Caco-2 (cell line): ENCODE measurements at regions not wholly inside any gene's neighbourhood (a gene's known extent, or its start where the extent isn't known, plus 50 kb on each side); places are given as distances from the start of the nearest gene placed in this dataset.

Source experiments
- BruUV-seq: library from RNA; stranded (reverse); fragments of 400-500 nt; replicated peaks from 2 replicates; lab custom pipeline; 2021; lab: Mats Ljungman, UMichigan
- CTCF ChIA-PET: fragments of 300-600 bp; sonication (Branson Sonifier 250); formaldehyde crosslinking; loops from one replicate; lab custom pipeline; 2022; ENCODE audit warnings: antibody characterized with exemption; lab: Charles Lee
- POLR2A ChIA-PET: fragments of 300-600 bp; sonication (Branson Sonifier 250); formaldehyde crosslinking; loops from one replicate; lab custom pipeline; 2022; ENCODE audit warnings: antibody characterized with exemption; lab: Charles Lee
- DNase-seq, 2 experiments: peaks; one replicate each; pipeline versions ENCODE4 v3.0.0 to v3.0.0-alpha.2; 2020 to 2022
- H3K27me3 ChIP-seq: replicated peaks from 2 replicates; pipeline ENCODE4 v1.6.0; 2011; ENCODE audit warnings: low read length; ENCODE audit not compliant: control insufficient read depth, insufficient read depth
- H3K36me3 ChIP-seq: 2 replicates; pipeline ENCODE4 v1.5.1; 2011; ENCODE audit warnings: low read length; ENCODE audit not compliant: control insufficient read depth, insufficient read depth
- H3K4me1 ChIP-seq: fragments of 250-450 bp; sonication (Bioruptor Pico); 2 replicates; pipeline ENCODE4 v1.5.1; 2020; ENCODE audit warnings: mild to moderate bottlenecking
- H3K4me3 ChIP-seq: 2 replicates; pipeline ENCODE4 v1.5.1; 2011; ENCODE audit warnings: low read depth, mild to moderate bottlenecking, control low read depth, low read length
- H3K9me3 ChIP-seq: fragments of 250-450 bp; sonication (Bioruptor Pico); 2 replicates; pipeline ENCODE4 v1.5.1; 2020; ENCODE audit warnings: mild to moderate bottlenecking, moderate library complexity
- H3K27ac Mint-ChIP-seq: one replicate; pipeline ENCODE4 v1.8.0; 2022; ENCODE audit warnings: mixed read lengths; ENCODE audit not compliant: unreplicated experiment
- H3K27me3 Mint-ChIP-seq: one replicate; pipeline ENCODE4 v1.8.0; 2022; ENCODE audit warnings: mixed read lengths; ENCODE audit not compliant: insufficient read depth, unreplicated experiment
- H3K36me3 Mint-ChIP-seq: one replicate; pipeline ENCODE4 v1.8.0; 2022; ENCODE audit warnings: mild to moderate bottlenecking, mixed read lengths; ENCODE audit not compliant: insufficient read depth, unreplicated experiment
- H3K4me1 Mint-ChIP-seq: one replicate; pipeline ENCODE4 v1.8.0; 2022; ENCODE audit warnings: low read depth, mixed read lengths; ENCODE audit not compliant: unreplicated experiment
- H3K4me3 Mint-ChIP-seq: one replicate; pipeline ENCODE4 v1.8.0; 2022; ENCODE audit warnings: mild to moderate bottlenecking, moderate library complexity, mixed read lengths; ENCODE audit not compliant: unreplicated experiment
- H3K9me3 Mint-ChIP-seq: one replicate; pipeline ENCODE4 v1.8.0; 2022; ENCODE audit warnings: mixed read lengths; ENCODE audit not compliant: unreplicated experiment
- intact Hi-C: fragments of 100-400 bp; cut with micrococcal nuclease; formaldehyde crosslinking; loops from one replicate; pipeline ENCODE4 v1.10.0; 2022; ENCODE audit not compliant: unreplicated experiment
- TF ChIP-seq, protein P1 (sequence below), 2 experiments: fragments of 200-600 bp in 1 of 2; IDR thresholded peaks; 1 replicate in 1 of 2; 2 replicates in 1 of 2; pipeline versions ENCODE4 v1.5.1 to v1.8.0; 2011 to 2022; ENCODE audit warnings: antibody characterized with exemption in 1 of 2, control low read depth in 1 of 2, inconsistent platforms in 1 of 2, low read depth in 1 of 2, low read length in 1 of 2, mild to moderate bottlenecking in 1 of 2, moderate library complexity in 1 of 2; ENCODE audit not compliant: insufficient read depth in 1 of 2, severe bottlenecking in 1 of 2, unreplicated experiment in 1 of 2

DNA sequence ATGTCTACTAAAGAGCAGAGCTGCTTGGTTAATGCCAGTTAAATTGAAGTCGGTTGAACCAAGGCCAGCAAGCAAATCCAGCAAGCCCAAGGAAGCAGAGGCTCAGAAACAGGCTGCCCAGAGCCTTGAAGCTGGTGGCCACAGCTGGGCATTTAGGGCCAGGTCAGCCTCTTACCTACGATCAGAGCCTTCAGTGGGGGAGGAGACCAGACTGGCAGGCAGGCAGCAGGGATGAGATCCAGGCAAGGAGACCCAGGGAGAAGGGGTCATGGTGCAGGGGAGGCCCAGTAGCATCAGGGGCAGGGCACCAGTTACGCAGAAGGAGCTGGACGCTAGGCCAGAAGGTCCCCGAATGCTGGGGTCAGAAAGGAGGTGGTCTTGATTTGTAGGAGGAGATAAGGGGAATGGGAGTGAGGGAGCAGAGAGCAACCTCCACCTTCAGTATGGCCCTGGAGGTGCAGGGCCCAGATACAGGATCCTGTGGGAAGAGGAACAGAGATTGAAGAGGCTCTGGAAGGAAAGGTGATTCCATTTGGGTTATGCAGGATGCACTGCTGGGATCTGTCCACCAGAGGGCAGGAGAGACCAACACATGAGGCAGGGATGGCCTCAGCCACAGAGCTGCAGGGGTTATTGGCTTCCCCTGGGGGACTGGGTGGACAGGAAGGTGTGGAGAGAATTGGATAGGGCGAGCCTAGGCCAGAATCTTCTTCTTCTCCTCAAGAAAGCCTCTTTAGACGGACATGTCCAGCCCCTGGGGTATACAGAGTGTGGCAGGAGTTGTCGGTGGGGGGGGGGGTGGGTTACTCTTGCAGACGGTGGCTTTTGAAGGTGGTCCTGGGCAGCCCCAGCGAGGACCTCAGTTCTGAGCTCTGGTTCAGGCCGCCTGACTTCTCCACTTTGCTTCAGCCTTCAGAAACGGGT is 132.6 kb upstream of the PODXL start:
- no peaks in the 10 kb centered on the region for H3K4me1 Mint-ChIP-seq
- no peak overlapping the region for H3K27ac Mint-ChIP-seq
- no peaks in the 10 kb centered on the region for H3K27me3 ChIP-seq
- H3K9me3 Mint-ChIP-seq: no peaks in the 10 kb centered on the region
- H3K4me3 Mint-ChIP-seq: no peak overlapping the region
- no peaks in the 10 kb centered on the region for H3K36me3 ChIP-seq
- TF ChIP-seq, protein P1, sequence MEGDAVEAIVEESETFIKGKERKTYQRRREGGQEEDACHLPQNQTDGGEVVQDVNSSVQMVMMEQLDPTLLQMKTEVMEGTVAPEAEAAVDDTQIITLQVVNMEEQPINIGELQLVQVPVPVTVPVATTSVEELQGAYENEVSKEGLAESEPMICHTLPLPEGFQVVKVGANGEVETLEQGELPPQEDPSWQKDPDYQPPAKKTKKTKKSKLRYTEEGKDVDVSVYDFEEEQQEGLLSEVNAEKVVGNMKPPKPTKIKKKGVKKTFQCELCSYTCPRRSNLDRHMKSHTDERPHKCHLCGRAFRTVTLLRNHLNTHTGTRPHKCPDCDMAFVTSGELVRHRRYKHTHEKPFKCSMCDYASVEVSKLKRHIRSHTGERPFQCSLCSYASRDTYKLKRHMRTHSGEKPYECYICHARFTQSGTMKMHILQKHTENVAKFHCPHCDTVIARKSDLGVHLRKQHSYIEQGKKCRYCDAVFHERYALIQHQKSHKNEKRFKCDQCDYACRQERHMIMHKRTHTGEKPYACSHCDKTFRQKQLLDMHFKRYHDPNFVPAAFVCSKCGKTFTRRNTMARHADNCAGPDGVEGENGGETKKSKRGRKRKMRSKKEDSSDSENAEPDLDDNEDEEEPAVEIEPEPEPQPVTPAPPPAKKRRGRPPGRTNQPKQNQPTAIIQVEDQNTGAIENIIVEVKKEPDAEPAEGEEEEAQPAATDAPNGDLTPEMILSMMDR (IDR thresholded peaks at IDR 0.05; ENCODE audit: insufficient read depth in 1 of 2, low read depth in 1 of 2, low read length in 1 of 2, severe bottlenecking in 1 of 2, unreplicated experiment in 1 of 2): peak; percentile 95 to 97
- no peaks in the 10 kb centered on the region for H3K27me3 Mint-ChIP-seq
- ChIA-PET CTCF (interaction anchor here (0.5 to 2.0 kb wide), 17 partner anchors 11 to 596 kb away, joined by 3 to 22 read pairs (median 4); no protein-coding TSS in a partner anchor), POLR2A (no interaction called here)
- intact Hi-C loops: loop anchor here (1.0 to 5.0 kb wide), 6 partner anchors 53 to 560 kb away; no protein-coding TSS in a partner anchor
- H3K4me3 ChIP-seq: no peak overlapping the region
- BruUV-seq: no TSS peak
- peaks cover 5% of the 10 kb centered on the region for H3K36me3 Mint-ChIP-seq
- no peaks in the 10 kb centered on the region for H3K4me1 ChIP-seq
- DNase-seq: peak; percentile 78 to 85
- H3K9me3 ChIP-seq: no peaks in the 10 kb centered on the region

DNA sequence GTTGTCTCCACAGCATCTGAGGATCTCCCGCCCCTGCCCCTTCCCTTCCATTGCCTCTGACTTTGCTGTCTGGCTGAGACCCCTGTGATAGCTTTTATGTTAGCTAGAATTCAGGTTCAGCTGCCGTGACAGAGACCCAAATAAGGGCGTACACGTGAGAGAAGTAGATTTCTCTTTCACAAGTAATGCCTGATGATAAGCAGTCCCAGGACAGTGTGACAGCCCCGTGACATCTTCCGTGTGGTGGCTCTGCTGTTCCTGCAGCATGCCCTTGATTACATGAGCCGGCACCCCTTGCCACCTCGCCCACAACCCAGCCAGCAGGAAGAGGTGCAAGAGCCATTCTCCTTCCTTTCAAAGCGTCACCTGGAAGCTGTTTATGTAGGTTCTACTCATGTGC is 130.9 kb upstream of the PODXL start:
- Histone ChIP-seq H3K4me3 (no peak overlapping the region), H3K27me3 (no peaks in the 10 kb centered on the region), H3K9me3 (no peaks in the 10 kb centered on the region), H3K36me3 (no peaks in the 10 kb centered on the region), H3K4me1 (no peaks in the 10 kb centered on the region)
- CTCF ChIA-PET: interaction anchor here (0.6 kb wide), 2 partner anchors 161 to 1769 kb away, joined by 5 to 10 read pairs; no protein-coding TSS in a partner anchor
- no TSS peak for BruUV-seq
- intact Hi-C loops: loop anchor here (5.0 kb wide), 3 partner anchors 55 to 260 kb away; no protein-coding TSS in a partner anchor
- DNase-seq: no peak
- no peaks in the 10 kb centered on the region for H3K27me3 Mint-ChIP-seq
- no peaks in the 10 kb centered on the region for H3K4me1 Mint-ChIP-seq
- no peak overlapping the region for H3K27ac Mint-ChIP-seq
- no peak overlapping the region for H3K4me3 Mint-ChIP-seq
- POLR2A ChIA-PET: no interaction called here
- TF ChIP-seq, protein P1 (IDR thresholded peaks at IDR 0.05; ENCODE audit: insufficient read depth in 1 of 2, low read depth in 1 of 2, low read length in 1 of 2, severe bottlenecking in 1 of 2, unreplicated experiment in 1 of 2): no peak
- H3K36me3 Mint-ChIP-seq: peaks cover 4% of the 10 kb centered on the region
- H3K9me3 Mint-ChIP-seq: no peaks in the 10 kb centered on the region

DNA sequence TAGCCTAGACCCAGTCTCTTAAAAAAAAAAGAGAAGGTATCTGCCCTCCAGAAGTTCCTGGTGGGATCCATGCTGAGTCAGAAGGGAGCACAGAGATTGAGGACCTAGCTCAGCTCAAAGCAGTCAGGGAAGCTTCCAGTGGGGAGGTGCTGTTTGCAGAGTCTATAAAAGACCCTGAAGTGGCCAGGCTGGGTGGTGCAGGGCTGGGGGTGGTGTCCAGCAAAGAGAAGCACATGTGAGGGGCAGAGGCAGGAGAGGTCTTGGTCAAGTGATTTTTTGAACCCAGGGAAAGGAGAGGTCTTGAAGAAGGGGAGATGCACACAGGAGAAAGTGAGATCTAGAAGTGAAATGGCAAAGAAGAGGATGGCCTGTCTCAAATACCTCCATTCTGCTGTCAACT is 130.4 kb upstream of the PODXL start:
- H3K27me3 ChIP-seq: no peaks in the 10 kb centered on the region

More for the DNA sequence above, 130.4 kb upstream of the PODXL start:
- Mint-ChIP-seq H3K27me3 (no peaks in the 10 kb centered on the region), H3K9me3 (no peaks in the 10 kb centered on the region), H3K4me3 (no peak overlapping the region), H3K27ac (no peak overlapping the region), H3K4me1 (no peaks in the 10 kb centered on the region), H3K36me3 (no peaks in the 10 kb centered on the region)
- Histone ChIP-seq H3K4me3 (no peak overlapping the region), H3K4me1 (no peaks in the 10 kb centered on the region), H3K36me3 (no peaks in the 10 kb centered on the region), H3K9me3 (no peaks in the 10 kb centered on the region)
- CTCF ChIA-PET: interaction anchor here (0.6 kb wide), 1 partner anchor 1768 kb away, joined by 10 read pairs; no protein-coding TSS in a partner anchor
- POLR2A ChIA-PET: no interaction called here
- intact Hi-C loops: loop anchor here (5.0 kb wide), 3 partner anchors 55 to 260 kb away; no protein-coding TSS in a partner anchor
- no peak for DNase-seq
- BruUV-seq: no TSS peak
- TF ChIP-seq, protein P1 (IDR thresholded peaks at IDR 0.05; ENCODE audit: insufficient read depth in 1 of 2, low read depth in 1 of 2, low read length in 1 of 2, severe bottlenecking in 1 of 2, unreplicated experiment in 1 of 2): no peak
